OCI-LY1 (cell line): ENCODE measurements at regions not wholly inside any gene's neighbourhood (a gene's known extent, or its start where the extent isn't known, plus 50 kb on each side); places are given as distances from the start of the nearest gene placed in this dataset.
"Not testable (repeated sequence)": the region's sequence is repeated elsewhere in the genome, so short reads cannot be mapped to it uniquely, and the experiment has no call there.

Experiments
- H2AFZ ChIP-seq: fragments of 200-600 bp; sonication (generic), shearing (Covaris generic); 2 replicates; pipeline ENCODE4 v1.6.0; 2014; ENCODE audit warnings: antibody characterized with exemption, mild to moderate bottlenecking, low read length
- H3F3A ChIP-seq: fragments of 200-600 bp; sonication (generic), shearing (Covaris generic); 2 replicates; pipeline ENCODE4 v1.6.0; 2014; ENCODE audit warnings: mild to moderate bottlenecking, antibody characterized with exemption, low read length, moderate library complexity; ENCODE audit not compliant: insufficient read depth
- H3K27ac ChIP-seq: fragments of 200-600 bp; sonication (generic); 2 replicates; pipeline ENCODE4 v1.5.1; 2014; ENCODE audit warnings: low read length, mixed run types, mild to moderate bottlenecking, low read depth; ENCODE audit not compliant: poor library complexity, severe bottlenecking
- H3K27me3 ChIP-seq: fragments of 200-600 bp; sonication (generic); 2 replicates; pipeline ENCODE4 v1.6.0; 2014; ENCODE audit warnings: antibody characterized with exemption, mild to moderate bottlenecking, low read length, moderate library complexity; ENCODE audit not compliant: insufficient read depth
- H3K36me3 ChIP-seq: fragments of 200-600 bp; sonication (generic); 2 replicates; pipeline ENCODE4 v1.6.1; 2014; ENCODE audit warnings: mild to moderate bottlenecking, antibody characterized with exemption, low read length, moderate library complexity, mixed read lengths; ENCODE audit not compliant: insufficient read depth
- H3K4me1 ChIP-seq: fragments of 200-600 bp; sonication (generic); 2 replicates; pipeline ENCODE4 v1.5.1; 2014; ENCODE audit warnings: mild to moderate bottlenecking, low read length, moderate library complexity; ENCODE audit not compliant: insufficient read depth, severe bottlenecking
- H3K4me2 ChIP-seq: fragments of 200-600 bp; sonication (generic), shearing (Covaris generic); 2 replicates; pipeline ENCODE4 v1.6.1; 2014; ENCODE audit warnings: low read length
- H3K4me3 ChIP-seq: fragments of 200-600 bp; sonication (generic); 2 replicates; pipeline ENCODE4 v1.5.1; 2014; ENCODE audit warnings: low read length, low read depth, mild to moderate bottlenecking, mixed read lengths; ENCODE audit not compliant: poor library complexity, severe bottlenecking
- H3K79me2 ChIP-seq: fragments of 200-600 bp; shearing (Covaris generic); 2 replicates; pipeline ENCODE4 v1.6.1; 2016; ENCODE audit warnings: mixed run types, low read length, mixed read lengths; ENCODE audit not compliant: insufficient read depth
- H3K9ac ChIP-seq: fragments of 200-600 bp; sonication (generic), shearing (Covaris generic); 2 replicates; pipeline ENCODE4 v1.6.1; 2014; ENCODE audit warnings: mild to moderate bottlenecking, low read length, mixed read lengths
- H3K9me2 ChIP-seq: fragments of 200-600 bp; sonication (generic), shearing (Covaris generic); 2 replicates; pipeline ENCODE4 v1.6.1; 2014; ENCODE audit warnings: low read depth, mild to moderate bottlenecking, low read length, mixed read lengths
- H3K9me3 ChIP-seq: fragments of 200-600 bp; shearing (Covaris generic); 2 replicates; pipeline ENCODE4 v1.6.1; 2014; ENCODE audit warnings: low read length, mixed read lengths
- H4K20me1 ChIP-seq: fragments of 200-600 bp; sonication (generic), shearing (Covaris generic); 2 replicates; pipeline ENCODE4 v1.6.0; 2016; ENCODE audit warnings: mild to moderate bottlenecking, low read length; ENCODE audit not compliant: insufficient read depth
- CTCF ChIP-seq: fragments of 200-600 bp; sonication (generic), shearing (Covaris generic); IDR thresholded peaks from 2 replicates; pipeline ENCODE4 v1.5.1; 2017; ENCODE audit warnings: mild to moderate bottlenecking, antibody characterized with exemption, low read length, moderate library complexity, mixed read lengths
- EZH2 ChIP-seq: fragments of 200-600 bp; sonication (generic), shearing (Covaris generic); IDR thresholded peaks from 2 replicates; pipeline ENCODE4 v1.8.0; 2017; ENCODE audit warnings: borderline replicate concordance, mixed run types, mild to moderate bottlenecking, antibody characterized with exemption, low read length, moderate library complexity, mixed read lengths

DNA sequence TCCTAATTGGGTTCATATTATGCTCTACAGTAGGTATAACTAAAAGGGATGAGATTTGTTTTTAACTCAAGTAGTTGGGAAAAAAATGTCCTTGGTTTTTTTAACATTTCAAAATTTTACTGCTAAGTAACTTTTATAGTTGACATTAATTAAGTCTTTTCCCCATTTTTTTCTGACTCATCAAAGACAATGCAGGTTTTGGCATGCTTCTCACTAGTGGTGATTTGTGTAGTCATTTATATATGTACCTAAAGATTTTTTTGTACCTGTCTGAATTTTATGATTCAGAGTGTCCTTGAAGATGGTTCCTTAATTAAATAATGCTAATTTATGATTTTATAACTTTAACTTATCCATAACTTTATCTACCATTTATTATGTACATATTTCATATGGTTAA, 882.3 kb upstream of the TMEFF2 start:
- no peak overlapping the region for H2AFZ ChIP-seq
- H3K9me3 ChIP-seq: no peaks in the 10 kb centered on the region
- no peaks in the 10 kb centered on the region for H3K79me2 ChIP-seq
- H3K4me2 ChIP-seq: no peak overlapping the region
- H3K4me3 ChIP-seq: no peak overlapping the region
- H3K27ac ChIP-seq: no peak overlapping the region
- H3K9ac ChIP-seq: no peak overlapping the region
- no peaks in the 10 kb centered on the region for H3K9me2 ChIP-seq
- no peaks in the 10 kb centered on the region for H3F3A ChIP-seq
- H4K20me1 ChIP-seq: no peaks in the 10 kb centered on the region
- H3K36me3 ChIP-seq: no peaks in the 10 kb centered on the region
- no peak for TF ChIP-seq EZH2
- TF ChIP-seq CTCF: no peak
- no peaks in the 10 kb centered on the region for H3K27me3 ChIP-seq
- H3K4me1 ChIP-seq: no peaks in the 10 kb centered on the region

DNA sequence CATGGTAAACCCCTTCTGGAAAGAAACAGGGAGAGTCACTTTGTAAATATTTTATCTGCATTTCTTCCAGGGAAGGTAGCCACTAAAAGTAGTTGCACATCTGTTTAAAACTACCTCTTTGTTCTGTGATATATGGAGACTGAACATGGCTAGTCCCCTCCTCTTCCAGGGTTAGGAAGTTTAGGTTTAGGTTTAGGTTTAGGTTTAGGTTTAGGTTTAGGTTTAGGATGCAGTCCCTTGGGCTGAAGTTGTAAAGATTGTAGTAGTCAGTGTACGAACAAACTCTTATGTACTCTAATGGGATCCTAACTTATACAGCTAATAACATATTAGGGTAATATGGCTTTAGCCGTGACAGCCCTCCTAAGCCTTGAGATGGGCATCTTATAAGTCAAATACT, 880.2 kb upstream of the TMEFF2 start:
- Histone ChIP-seq H3K79me2 (no peaks in the 10 kb centered on the region), H3K9me3 (no peaks in the 10 kb centered on the region), H3K9ac (no peak overlapping the region), H4K20me1 (no peaks in the 10 kb centered on the region), H3K9me2 (no peaks in the 10 kb centered on the region), H3K27ac (no peak overlapping the region), H3K36me3 (no peaks in the 10 kb centered on the region), H3K4me3 (no peak overlapping the region), H3F3A (no peaks in the 10 kb centered on the region), H2AFZ (no peak overlapping the region), H3K27me3 (no peaks in the 10 kb centered on the region), H3K4me2 (no peak overlapping the region), H3K4me1 (no peaks in the 10 kb centered on the region)
- TF ChIP-seq CTCF (no peak), EZH2 (no peak)

DNA sequence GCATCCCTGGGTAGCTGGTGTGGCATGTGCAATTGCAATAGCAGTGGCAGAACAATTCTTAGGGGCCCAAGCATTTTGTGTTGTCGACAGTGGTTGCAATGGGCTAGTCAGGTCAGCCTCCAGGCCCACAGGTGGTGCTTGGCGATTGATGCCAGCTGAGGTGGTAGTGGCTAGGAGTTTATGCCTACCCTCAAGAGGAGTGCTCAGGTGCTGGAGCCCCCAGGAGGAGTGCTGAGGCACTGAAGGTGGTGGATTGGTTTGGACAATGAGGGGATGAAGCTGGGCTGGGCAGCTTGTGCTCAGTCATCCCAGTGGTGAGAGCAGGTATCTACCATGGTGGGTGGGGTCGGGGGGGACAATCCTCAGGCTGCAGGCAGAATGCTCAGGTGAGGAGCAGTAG, 877.9 kb upstream of the TMEFF2 start:
- Histone ChIP-seq H3K9ac (no peak overlapping the region), H3K4me3 (no peak overlapping the region), H3F3A (no peaks in the 10 kb centered on the region), H3K36me3 (no peaks in the 10 kb centered on the region), H3K79me2 (no peaks in the 10 kb centered on the region), H4K20me1 (no peaks in the 10 kb centered on the region), H3K4me2 (no peak overlapping the region), H3K27me3 (no peaks in the 10 kb centered on the region), H3K9me3 (no peaks in the 10 kb centered on the region), H3K4me1 (no peaks in the 10 kb centered on the region), H2AFZ (no peak overlapping the region), H3K9me2 (no peaks in the 10 kb centered on the region), H3K27ac (no peak overlapping the region)
- TF ChIP-seq EZH2 (no peak), CTCF (no peak)

DNA sequence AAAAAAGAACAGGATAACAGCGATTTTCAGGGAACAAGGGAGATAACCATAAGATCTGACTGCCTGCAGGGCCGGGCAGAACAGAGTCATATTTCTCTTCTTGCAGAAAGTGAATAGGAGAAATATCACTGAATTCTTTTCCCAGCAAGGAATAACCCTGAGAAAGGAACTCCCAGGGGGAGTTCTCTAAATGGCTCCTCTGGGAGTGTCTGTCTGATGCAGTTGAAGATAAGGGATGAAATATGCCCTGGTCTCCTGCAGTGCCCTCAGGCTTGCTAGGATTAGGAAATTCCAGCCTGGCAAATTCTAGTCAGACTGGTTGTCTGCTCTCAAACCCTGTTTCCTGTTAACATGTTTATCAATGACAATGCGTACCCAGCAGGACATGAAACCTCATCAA, 830.8 kb upstream of the TMEFF2 start:
- H3K9ac ChIP-seq, H3F3A ChIP-seq, H3K9me2 ChIP-seq, H3K27me3 ChIP-seq, H4K20me1 ChIP-seq, H3K9me3 ChIP-seq, H3K4me1 ChIP-seq, H3K79me2 ChIP-seq, H3K4me2 ChIP-seq, H3K36me3 ChIP-seq, H3K27ac ChIP-seq, H3K4me3 ChIP-seq, H2AFZ ChIP-seq: not testable (repeated sequence)
